ENCODE measurements at regions not wholly inside any gene's neighbourhood (a gene's known extent, or its start where the extent isn't known, plus 50 kb on each side); places are given as distances from the start of the nearest gene placed in this dataset.

DNA sequence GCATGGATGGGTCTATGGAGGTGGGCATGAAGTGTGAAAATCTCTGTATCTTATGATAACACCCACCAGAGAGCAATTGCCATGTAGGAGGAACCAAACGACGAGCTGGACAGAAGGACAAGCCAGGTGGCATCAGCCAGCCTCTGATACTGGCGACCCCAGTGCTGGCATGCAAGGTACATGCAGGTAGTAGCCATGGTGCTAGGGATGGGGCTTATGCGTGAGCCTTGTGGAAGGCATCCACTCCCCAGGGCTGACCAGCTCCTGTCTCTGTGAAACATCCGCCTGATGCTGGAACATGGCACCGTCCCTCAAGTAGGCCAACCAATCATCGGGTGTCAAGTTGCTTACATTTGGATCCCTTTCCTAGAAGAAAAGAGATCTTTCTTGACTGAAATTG, 412.9 kb downstream of the GADD45G start:
- no peak for DNase-seq

DNA sequence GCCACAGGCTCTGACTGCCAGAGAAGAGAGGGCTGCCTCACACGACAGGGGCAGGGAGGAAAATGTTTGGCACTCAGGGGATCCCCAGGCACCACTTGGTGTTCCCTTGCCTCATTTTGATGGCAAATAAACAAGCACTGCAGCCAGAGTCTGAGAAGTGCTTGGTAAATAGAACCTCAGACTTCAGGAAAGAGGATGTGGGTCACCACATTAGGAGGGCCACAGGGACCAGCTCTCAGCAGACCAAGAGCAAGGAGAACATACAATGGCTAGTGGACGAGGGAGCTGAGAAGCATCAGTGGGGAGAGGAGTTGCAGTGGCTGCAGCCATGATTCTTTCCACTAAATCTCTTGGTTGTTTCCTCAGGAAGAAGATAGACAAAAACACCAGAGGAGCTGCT, 413.9 kb downstream of the GADD45G start:
- peak; percentile 35 for DNase-seq

DNA sequence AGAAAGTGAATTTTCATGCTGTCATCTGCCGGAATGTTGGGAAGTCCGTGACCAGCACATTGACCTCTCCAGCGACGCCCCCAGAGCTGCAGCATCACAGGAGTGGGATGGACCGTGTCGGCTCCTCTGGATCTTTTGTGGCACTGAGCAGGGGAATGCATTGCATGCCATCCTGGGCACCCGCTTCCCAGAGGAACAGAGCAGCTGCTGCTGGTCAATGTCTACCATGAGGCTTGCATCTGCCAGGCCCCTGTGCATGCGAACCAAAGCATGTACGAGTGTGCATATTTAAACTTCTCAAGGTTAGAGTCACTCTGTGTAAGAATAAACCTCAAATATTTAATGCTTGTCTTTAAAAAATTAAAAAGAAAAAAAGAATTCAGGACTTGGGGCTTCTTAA, 414.8 kb downstream of the GADD45G start:
- DNase-seq: no peak

DNA sequence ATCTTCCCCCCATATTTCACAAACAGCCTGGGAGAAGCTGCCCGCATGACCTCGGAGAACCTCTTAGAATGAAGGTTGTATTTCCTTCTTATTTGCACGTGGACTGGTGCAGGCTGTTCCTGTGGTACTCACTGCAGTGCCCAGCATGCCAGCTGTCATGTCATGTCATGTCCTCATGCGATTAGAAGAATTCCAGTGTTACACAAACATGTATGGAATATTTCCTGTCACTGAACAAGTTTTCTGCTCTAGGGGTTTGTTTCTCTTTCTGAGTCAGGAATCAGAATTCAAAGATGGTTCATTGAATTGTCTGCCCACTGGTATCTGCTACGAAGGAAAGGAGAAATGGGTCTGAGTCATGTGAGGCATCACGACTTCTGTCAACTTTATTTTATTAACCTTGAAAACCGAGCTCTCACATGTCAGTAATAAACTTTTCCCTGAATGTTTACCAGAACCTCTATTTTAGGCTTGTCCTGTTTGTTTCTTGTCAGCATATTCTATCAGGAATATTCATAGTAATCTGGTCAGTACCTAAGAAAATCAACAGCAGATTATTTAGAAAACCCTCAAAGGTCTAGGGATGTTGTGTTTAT, 415.6 kb downstream of the GADD45G start:
- no peak for DNase-seq

DNA sequence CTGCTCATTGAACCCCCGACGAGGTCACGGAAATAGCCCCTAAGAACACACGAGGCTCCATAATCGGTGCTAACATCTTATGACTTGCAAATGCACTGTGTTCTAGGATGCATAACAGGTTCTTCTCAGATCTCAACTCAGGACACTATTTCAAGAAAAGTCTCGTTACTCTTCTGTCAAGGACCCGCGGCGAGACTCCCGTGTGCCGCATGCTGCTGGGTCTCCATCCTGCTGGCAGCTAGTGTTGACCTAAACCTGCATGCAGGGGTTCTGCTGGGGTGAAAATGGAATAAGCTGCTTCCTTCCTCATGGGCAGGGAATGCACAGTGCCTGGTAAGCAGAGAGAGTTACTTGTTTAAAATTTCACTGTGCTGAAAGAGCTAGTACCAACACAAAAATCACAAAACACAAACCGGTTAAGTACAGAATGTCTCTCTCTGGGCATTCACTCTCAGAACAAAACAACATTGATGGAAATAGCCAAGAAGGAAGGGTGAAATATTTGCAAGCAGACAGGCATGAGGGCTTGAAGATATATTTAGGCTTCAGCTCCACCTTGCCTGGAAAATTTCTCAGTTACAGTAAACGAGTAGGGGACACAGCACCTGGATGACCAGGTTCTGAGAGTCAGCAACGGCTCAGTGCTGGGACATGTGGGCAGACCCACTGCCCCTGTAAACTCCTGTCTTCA, 416.5 kb downstream of the GADD45G start:
- no peak for DNase-seq

DNA sequence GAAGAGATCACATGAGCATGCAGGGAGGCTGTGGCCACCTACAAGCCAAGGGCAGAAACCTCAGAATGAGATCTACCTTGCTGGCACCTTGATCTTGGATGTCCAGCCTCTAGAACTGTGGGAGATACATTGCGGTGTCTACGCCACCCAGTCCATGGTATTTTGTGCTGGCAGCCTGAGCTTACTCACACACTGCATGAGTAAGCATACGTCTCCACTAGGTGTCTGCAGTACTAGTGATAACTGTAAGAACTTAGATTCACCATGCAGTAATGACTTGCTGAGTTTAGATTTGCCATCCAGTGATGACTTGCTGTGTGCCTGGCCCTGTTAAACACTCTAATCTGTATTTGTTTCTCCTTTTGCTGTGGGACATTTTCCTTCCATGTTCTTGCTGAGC, 417.7 kb downstream of the GADD45G start:
- DNase-seq: no peak

DNA sequence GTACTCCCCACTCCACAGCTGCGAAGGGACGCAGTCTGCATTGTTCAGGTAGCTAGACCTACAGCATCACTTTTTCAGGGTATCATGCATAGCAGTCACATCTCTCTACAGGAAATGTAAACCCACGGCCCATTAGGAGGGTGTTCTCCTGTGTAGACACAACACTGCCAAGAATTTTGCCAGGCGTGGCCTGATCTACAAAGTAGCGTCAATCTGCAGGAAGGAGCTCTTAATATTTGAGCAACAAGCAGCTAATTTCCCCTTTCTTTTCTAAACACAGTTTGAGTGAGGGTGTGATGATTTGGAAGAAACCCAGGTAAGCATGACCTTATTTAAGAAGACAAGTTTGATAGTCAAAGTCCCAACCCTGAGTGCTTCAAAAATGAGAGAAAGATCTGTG, 419.0 kb downstream of the GADD45G start:
- DNase-seq: no peak

DNA sequence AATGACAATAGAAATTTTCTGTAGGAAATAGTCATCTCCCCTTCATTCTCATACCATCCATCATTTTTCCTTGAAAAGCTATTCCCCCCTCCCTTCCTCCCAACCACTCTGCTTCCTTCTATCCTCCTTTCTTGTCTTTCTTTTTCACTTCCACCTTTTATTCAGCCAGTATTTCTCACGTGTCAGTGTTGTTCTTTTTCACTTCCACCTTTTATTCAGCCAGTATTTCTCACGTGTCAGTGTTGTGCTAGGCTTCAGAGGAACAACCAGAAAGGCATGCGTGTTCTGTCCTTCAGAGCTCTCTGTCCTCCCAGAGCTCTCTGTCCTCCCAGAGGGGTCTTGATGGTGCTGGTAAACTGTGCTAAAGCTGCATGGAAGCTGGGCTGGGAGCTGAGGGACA, 419.6 kb downstream of the GADD45G start:
- no peak for DNase-seq

DNA sequence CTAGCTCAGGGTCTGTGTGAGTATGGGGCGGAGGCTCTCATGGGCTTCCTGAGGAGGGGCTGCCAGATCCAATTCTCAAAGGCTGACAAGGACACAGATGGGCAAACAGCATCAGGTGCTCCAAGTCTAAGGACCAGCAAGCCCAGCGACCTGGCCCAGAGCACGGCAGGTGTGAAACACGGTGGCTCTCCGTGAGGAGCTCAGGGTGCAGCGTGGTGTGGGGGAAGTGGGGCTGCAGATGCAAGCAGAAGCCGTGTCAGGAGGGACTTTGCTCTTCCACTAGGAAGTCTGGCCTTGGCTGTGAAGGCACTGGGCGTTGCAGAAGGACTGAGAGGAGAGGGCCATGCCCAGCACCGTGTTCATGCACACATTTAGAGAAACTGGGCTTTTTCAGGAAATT, 420.0 kb downstream of the GADD45G start:
- DNase-seq: no peak

DNA sequence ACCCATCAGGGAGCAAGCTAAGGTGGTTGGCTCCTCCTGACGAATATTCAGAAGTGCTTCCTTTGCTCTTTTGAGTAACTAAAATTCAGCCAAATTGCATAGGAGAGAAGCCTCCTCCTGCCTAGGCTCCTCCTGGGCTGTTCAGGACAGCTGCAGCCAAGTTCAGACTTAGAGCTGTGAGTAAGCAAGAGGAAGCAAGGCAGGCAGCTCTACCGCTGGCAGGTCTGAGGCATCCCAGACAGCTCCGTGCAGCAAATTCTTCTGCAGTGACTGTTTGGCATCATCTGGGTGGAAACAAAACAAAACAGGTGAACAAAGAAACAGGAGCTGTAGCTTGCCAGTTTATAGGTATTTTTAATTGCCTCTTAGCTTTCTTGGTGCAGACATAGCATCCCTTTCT, 421.0 kb downstream of the GADD45G start:
- no peak for DNase-seq

DNA sequence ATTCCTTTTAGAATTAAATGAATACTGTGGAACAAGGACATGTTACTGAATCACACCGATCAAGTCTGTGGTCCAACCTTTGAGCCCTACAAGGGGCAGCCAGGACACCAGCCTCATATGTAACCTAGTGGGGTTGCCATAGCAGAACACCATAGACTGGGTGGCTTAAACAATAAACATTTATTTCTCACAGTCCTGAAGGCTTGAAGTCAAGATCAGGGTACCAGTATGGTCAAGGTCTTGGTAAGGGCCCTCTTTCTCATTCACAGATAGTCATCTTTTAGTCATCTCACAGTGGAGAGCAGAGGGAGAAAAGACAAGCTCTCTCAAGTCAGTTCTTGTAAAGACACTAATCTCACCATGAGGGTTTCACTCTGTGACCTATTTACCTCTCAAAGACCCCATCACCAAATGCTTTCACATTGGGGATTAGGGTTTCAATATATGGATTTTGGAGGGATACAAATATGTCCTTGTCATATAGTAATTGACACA, 422.5 kb downstream of the GADD45G start:
- no peak for DNase-seq

DNA sequence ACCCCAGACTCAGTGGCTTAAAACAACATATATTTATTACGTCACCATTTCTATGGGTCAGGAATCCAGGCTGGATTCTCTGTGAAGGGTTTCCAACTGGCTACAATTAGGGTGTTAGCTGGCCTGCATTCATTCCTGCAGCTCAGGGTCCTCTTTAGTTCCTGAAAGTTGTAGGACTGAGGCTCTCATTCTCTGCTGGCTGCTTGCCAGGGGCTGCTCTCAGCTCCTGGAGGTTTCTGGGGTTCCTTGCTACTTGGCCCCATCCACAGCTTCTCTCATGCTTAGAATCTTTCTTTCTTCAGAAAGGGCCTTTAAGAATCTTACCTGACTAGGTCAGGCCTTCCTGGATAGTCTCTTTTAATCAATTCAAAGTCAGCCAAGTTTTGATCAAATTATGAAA, 424.6 kb downstream of the GADD45G start:
- no peak for DNase-seq

DNA sequence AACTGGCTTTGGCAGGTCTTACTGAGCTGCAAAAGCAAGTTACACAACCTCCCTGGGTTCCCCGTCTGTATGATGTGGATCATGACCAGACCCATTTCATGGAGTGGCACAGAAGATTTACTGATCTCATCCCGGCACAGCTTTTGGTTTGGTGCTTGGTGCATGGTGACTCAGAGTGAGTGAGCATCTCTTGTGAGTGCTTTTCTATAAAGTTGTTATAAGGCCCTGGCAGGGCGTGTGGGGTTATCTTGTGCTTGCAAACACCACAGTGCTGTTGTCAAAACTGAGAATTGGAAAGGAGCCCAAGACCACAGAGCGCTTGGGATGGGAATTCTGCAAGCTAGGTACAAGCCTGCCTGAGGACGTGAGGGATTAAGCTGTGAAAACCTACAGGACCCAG, 425.2 kb downstream of the GADD45G start:
- DNase-seq: no peak

DNA sequence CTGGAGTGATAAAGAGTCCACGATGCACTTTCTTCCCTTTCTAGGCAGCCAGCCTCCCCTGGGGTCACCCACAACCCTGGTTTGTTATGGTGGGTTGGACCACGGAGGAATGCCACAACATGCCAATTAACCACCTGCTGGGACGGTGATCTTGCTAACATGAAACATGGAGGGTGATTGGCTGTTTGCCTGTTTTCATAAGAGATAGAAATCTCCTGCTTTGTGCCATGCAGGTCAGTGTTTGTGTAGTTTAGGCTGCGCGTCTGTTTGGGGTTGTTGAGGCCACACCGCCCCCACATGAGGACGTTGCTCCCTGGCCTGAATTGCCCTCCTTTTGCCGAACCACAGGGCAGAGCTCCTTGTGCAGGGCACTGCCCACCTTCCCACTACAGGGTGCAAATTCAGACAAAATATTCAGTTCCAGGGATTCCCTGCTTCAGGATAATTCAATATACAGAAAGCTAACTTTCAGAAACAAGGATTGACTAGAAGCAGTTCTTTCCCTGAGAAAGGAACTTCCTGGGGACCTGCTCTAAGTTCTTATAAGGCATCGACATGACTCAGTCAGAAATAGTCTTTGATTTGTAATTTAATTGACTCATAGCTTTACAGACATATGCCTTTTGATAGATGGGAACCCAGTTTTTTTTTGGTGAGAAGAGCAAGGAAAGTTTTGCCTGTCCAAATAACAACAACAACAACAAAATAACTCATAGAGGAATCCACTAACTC, 427.6 kb downstream of the GADD45G start:
- DNase-seq: no peak

DNA sequence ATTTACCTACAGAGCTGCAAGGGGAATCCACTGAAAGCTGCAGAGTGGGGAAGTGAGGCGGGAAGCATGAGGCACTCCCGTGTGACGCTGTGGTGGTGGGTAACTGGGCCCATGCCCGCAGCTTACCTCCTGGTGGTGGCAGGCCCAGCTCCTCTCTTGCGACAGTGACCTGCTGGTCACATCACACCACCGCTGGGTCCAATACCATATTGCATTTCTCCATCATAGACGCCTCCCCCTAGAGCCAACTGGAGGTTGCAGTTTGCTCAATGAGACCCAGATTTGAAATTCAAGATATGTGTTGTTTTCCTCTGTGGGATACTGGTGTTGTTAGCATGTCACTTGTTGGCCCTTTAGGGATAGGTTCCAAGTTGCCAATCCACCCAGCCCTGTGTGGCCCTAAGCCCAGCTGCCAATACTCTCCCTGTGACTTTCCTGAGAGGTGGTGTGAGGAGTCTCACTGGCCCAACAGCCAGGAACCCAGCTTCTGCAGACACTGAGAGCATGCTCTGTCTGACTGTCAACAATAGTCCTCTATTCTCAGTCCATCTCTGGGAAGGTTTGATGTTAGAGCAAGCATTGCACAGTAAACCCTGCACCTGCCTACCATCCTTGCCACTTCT, 428.3 kb downstream of the GADD45G start:
- DNase-seq: peak; percentile 27

DNA sequence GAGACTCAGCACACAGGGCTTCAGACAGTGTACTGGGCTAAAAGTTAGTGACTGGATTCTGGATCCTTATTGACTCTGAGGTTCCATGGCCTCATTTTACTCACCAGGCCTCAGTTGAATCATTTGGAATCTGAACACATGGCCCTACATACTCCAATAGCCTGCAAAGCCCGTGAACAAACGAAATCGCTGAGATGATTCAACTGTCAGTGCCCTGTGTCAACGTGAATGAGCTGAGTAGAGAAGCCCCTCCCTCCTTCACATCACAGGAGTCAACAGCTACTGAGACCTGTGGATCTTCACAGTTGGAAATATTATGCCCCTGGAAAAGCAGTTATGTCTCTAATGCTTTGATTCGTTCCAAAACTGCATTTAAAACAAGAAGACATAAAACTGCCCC, 429.3 kb downstream of the GADD45G start:
- DNase-seq: no peak

DNA sequence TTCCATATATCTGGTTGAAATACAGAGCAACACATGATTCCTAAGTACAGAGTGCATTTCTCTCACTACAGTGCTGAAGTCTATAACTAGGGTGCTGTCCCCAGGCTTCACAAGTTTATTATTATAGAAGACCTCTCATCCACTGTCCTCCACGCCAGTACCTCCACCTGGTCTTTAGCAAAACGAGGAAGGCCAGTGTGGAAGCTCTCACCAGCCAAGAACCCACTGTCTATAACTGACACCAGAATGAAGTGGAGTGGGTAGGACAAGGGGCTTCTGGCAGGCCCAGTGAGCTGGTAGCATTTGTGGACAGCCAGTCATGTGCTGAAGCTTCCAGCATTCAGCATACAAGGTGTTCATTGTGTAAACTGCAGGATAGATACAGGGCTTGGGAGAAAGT, 430.7 kb downstream of the GADD45G start:
- no peak for DNase-seq

DNA sequence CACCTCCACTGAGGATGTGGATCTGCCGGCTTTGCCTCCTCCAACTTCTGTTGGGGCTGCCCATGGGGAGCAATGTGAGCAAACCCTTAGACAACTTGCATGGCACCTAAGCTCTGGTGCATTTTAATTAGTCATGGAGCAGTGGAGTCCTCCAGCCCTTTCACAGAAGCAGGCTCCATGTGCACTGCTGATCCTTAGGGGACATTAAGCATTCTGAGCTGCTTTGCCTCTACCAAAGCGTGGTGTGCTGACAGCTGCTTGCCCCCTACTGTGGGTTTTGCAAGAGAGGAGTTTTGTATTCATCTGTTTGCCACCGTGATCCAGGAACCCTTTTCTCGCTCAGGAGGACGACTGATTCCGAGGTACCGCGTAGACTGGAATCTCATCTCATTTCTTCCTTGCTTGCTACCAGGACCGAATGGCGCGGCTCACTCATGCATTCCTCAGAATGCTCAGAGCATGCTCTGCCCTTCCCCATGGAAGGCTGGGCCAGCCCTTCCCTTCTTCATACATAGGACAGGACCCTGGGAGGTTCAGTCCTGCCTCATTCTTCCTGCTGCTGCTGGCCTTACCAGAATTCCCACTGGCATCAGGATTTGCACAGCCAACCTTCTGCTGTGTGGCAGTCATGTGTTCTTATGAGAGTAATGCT, 432.5 kb downstream of the GADD45G start:
- DNase-seq: no peak

DNA sequence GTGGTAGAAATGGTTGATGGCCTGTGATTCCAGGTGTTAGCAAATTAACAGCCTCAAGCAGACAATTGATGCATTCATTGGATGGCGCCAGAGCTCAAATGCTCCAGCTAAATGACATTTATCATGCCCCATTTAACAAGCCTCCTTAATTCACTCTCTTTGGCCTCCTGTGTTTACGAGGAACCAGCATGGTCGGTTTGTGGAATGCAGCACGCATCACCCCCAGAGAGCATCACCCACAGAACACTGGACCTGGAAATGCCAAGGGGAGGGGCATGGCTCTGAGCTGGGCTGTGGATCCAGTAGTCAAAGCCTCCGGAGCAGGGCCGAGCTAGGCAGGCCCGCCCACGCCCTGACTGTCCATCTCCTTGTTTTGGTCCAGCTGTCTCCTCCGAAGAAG, 434.0 kb downstream of the GADD45G start:
- DNase-seq: no peak

DNA sequence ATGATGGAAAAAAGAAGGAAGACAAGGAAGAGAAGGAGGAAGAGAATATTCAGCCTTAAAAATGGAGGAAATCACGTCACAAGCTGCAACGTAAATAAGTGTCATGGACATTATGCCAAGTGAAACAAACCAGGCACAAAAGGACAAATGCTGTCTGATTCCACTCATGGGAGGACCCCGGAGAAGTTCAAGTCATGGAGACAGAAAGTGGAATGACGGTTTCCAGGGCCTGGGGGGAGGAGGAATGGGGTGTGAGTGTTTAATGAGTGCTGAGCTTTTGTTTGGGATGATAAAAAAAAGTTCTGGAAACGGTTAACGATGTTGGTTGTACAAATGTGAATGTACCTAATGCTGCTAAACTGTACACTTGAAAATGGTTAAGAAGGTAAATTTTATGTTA, 439.5 kb downstream of the GADD45G start:
- DNase-seq: peak; percentile 68

DNA sequence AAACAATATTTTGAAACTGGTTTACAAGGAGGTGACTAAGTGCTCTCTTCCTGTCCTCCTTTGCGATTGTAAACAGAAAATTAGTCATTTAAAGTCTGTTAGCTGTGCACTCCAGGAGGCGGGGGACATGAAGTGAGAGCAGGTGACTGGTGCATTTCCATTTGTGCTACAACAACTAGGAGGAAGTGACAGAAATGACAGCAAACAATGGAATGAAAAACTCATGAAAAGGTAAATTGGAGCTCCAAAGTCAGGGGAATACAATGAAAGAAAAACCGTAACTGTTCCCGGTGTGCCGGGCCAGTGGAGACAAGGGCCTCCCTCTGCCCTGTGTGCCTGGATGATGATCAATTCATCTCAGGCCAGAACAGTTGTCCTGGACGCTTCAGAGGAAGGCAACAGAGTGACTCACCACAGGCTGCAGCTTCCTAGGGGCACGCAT, 439.9 kb downstream of the GADD45G start:
- DNase-seq: peak; percentile 92

DNA sequence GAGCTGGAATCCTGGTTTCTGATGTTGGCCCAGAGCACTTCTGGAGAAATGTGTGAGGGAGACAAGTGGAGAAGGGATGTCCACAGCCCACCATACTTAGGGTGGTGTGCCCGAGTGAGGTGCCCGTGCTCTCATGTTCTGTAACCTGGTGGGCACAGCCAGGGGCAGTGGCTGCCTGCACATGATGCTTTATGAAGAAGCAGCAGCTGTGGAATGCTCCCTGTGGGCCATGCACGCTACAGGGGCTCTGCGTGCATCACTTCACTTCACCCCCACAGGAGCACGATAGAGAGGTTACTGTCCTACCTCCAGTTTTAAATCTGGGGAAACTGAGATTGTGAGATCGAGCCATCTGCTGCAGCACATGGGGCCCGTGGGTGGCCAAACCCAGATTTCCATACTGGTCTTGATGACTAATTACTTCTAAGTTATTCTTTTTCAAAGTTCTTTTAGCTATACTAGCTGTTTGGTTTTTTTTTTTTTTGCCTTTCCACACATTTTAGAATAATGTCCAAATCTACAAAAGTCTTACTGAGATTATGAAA, 441.6 kb downstream of the GADD45G start:
- DNase-seq: no peak

DNA sequence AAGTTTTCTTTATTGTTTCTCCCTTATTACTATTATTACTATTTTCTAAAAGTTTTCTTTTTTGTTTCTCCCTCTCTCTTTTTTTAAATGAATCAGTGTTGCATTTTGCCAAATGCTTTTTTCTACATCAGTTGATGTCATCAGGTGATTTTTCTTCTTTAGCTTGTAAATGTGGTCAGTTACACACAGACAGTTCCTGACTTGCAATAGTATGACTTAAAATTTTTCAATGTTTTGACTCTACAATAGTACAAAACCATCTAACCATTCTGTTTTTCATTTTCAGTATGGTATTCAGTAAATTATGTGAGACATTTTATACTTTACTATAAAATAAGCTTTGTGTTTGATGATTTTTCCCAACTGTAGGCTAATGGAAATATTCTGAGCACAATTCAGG, 443.0 kb downstream of the GADD45G start:
- no peak for DNase-seq

Data from NCI-H2029 (cell line).